NCI-H1694 treated with DMSO at 0.1 percent for 48 hours (cell line): ENCODE measurements at regions not wholly inside any gene's neighbourhood (a gene's known extent, or its start where the extent isn't known, plus 50 kb on each side); places are given as distances from the start of the nearest gene placed in this dataset.
"Not testable (repeated sequence)": the region's sequence is repeated elsewhere in the genome, so short reads cannot be mapped to it uniquely, and the experiment has no call there.

ENCODE experiments used
- DNase-seq: peaks from one replicate; lab custom pipeline; 2025; lab: John Stamatoyannopoulos, UW

- not testable (repeated sequence) for DNase-seq
Observed at GRCh38 chr10:29363930-29364329, 75.1 kb downstream of the LYZL1 start.

GRCh38 chr10:29366206-29366605, 77.3 kb downstream of the LYZL1 start:
- not testable (repeated sequence) for DNase-seq

GRCh38 chr10:29369419-29369818, 80.5 kb downstream of the LYZL1 start:
- no peak for DNase-seq

- no peak for DNase-seq
Observed at GRCh38 chr10:29370097-29371092, 81.5 kb downstream of the LYZL1 start.

- no peak for DNase-seq
Observed at GRCh38 chr10:29372920-29373319, 84.0 kb downstream of the LYZL1 start.

- no peak for DNase-seq
Observed at GRCh38 chr10:29374162-29374561, 85.3 kb downstream of the LYZL1 start.

GRCh38 chr10:29375888-29376287, 87.0 kb downstream of the LYZL1 start:
- DNase-seq, result no peak

GRCh38 chr10:29377333-29377961, 88.6 kb downstream of the LYZL1 start:
- DNase-seq, result peak; percentile 29

GRCh38 chr10:29378106-29378505, 89.2 kb downstream of the LYZL1 start:
- DNase-seq, result no peak

- no peak for DNase-seq
Observed at GRCh38 chr10:29379208-29379607, 90.3 kb downstream of the LYZL1 start.

GRCh38 chr10:29379777-29380598, 91.1 kb downstream of the LYZL1 start:
- not testable (repeated sequence) for DNase-seq

- not testable (repeated sequence) for DNase-seq
Observed at GRCh38 chr10:29380599-29381511, 92.0 kb downstream of the LYZL1 start.

- DNase-seq, result peak; percentile 31
Observed at GRCh38 chr10:29386342-29386999, 97.6 kb downstream of the LYZL1 start.

- DNase-seq, result no peak
Observed at GRCh38 chr10:29387269-29387668, 98.4 kb downstream of the LYZL1 start.

- DNase-seq, result not testable (repeated sequence)
Observed at GRCh38 chr10:29388112-29388511, 99.2 kb downstream of the LYZL1 start.

- DNase-seq, result no peak
Observed at GRCh38 chr10:29389493-29389892, 100.6 kb downstream of the LYZL1 start.

GRCh38 chr10:29389935-29390334, 101.1 kb downstream of the LYZL1 start:
- no peak for DNase-seq

- peak; percentile 9 for DNase-seq
Observed at GRCh38 chr10:29392376-29393021, 103.6 kb downstream of the LYZL1 start.

- DNase-seq, result no peak
Observed at GRCh38 chr10:29394321-29394932, 105.6 kb downstream of the LYZL1 start.

GRCh38 chr10:29395409-29395808, 106.5 kb downstream of the LYZL1 start:
- DNase-seq, result no peak
